ENCODE measurements at regions not wholly inside any gene's neighbourhood (a gene's known extent, or its start where the extent isn't known, plus 50 kb on each side); places are given as distances from the start of the nearest gene placed in this dataset.
A peak's percentile ranks its signal among the peaks of the same experiment; 100 is the strongest.

- DNase-seq (ENCODE audit: low read depth): no peak
- no peak for TF ChIP-seq CTCF (IDR thresholded peaks at IDR 0.05; ENCODE audit: low read depth, low read length)
- H3K4me3 ChIP-seq (ENCODE audit: low read depth, low read length): no peak overlapping the region
These were observed 557.5 kb upstream of the NOX3 start for GRCh38 chr6:156013155-156013554.

GRCh38 chr6:156009656-156010055 is 554.0 kb upstream of the NOX3 start:
- no peak for DNase-seq (ENCODE audit: low read depth)
- TF ChIP-seq MYC (IDR thresholded peaks at IDR 0.05; ENCODE audit: low read depth, low read length) (no peak), POLR2A (IDR thresholded peaks at IDR 0.05; ENCODE audit: extremely low read depth, insufficient read length) (no peak), CTCF (IDR thresholded peaks at IDR 0.05; ENCODE audit: low read depth, low read length) (no peak)
- TF ChIP-seq, protein P1, sequence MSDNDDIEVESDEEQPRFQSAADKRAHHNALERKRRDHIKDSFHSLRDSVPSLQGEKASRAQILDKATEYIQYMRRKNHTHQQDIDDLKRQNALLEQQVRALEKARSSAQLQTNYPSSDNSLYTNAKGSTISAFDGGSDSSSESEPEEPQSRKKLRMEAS (IDR thresholded peaks at IDR 0.05; ENCODE audit: low read depth, low read length): no peak
- H3K4me3 ChIP-seq (ENCODE audit: low read depth, low read length): no peak overlapping the region

GRCh38 chr6:156004796-156005195 is 549.2 kb upstream of the NOX3 start:
- TF ChIP-seq CTCF (IDR thresholded peaks at IDR 0.05; ENCODE audit: low read depth, low read length): no peak
- DNase-seq (ENCODE audit: low read depth): no peak

DNA sequence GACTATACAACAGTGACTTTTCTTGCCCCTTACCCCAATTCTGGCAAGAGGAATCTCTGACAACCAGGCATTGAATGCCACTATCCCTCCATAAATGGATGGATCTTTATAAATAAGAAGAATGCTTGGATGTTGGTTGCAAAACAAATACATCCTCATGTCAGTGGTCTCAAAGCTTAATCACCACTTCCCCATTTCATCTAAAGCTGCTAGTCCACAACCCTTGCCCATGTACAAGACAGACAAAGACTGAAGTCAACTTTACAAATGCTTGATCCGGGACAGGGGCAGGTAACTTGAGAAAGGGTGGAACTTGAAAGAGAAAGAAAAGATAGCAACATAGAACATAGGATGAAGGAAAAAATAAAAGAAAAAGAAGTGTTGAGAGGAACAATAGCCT is 540.5 kb upstream of the NOX3 start:
- TF ChIP-seq POLR2A (IDR thresholded peaks at IDR 0.05; ENCODE audit: extremely low read depth, insufficient read length) (no peak), MYC (IDR thresholded peaks at IDR 0.05; ENCODE audit: low read depth, low read length) (no peak), CTCF (IDR thresholded peaks at IDR 0.05; ENCODE audit: low read depth, low read length) (no peak)
- TF ChIP-seq, protein P1 (IDR thresholded peaks at IDR 0.05; ENCODE audit: low read depth, low read length): no peak
- DNase-seq (ENCODE audit: low read depth): peak; percentile 6
- H3K4me3 ChIP-seq (ENCODE audit: low read depth, low read length): no peak overlapping the region

More at GRCh38 chr6:156004796-156005195, 549.2 kb upstream of the NOX3 start:
- no peak overlapping the region for H3K4me3 ChIP-seq (ENCODE audit: low read depth, low read length)

- H3K4me3 ChIP-seq (ENCODE audit: low read depth, low read length): no peak overlapping the region
- no peak for TF ChIP-seq CTCF (IDR thresholded peaks at IDR 0.05; ENCODE audit: low read depth, low read length)
- TF ChIP-seq POLR2A (IDR thresholded peaks at IDR 0.05; ENCODE audit: extremely low read depth, insufficient read length): no peak
- TF ChIP-seq, protein P1 (IDR thresholded peaks at IDR 0.05; ENCODE audit: low read depth, low read length): no peak
- TF ChIP-seq MYC (IDR thresholded peaks at IDR 0.05; ENCODE audit: low read depth, low read length): no peak
- DNase-seq (ENCODE audit: low read depth): no peak
These were observed 539.6 kb upstream of the NOX3 start for GRCh38 chr6:155995281-155995680.

DNA sequence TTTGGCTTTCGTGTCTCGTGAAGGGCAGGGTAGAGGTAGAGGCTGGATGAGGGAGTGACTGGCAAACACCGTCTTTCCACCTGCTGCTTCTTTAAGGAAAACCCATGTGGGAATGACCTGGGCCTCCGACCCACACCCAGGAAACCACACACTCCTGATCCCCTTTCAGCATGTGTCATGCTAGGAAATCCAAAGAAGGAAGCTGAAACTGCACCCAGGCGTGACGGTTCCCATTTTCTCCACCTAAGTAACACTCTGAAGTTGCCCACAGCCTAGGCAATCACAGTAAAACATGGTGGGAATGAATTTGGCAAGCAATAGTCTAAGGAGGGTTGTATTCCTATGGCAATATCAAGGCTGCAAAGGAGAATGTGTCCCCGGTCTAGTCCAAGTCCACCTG is 538.4 kb upstream of the NOX3 start:
- DNase-seq (ENCODE audit: low read depth): no peak
- TF ChIP-seq CTCF (IDR thresholded peaks at IDR 0.05; ENCODE audit: low read depth, low read length) (no peak), MYC (IDR thresholded peaks at IDR 0.05; ENCODE audit: low read depth, low read length) (no peak), POLR2A (IDR thresholded peaks at IDR 0.05; ENCODE audit: extremely low read depth, insufficient read length) (no peak)
- TF ChIP-seq, protein P1 (IDR thresholded peaks at IDR 0.05; ENCODE audit: low read depth, low read length): no peak
- no peak overlapping the region for H3K4me3 ChIP-seq (ENCODE audit: low read depth, low read length)
